COLO668 (cell line): ENCODE measurements at regions not wholly inside any gene's neighbourhood (a gene's known extent, or its start where the extent isn't known, plus 50 kb on each side); places are given as distances from the start of the nearest gene placed in this dataset.
"Not testable (repeated sequence)": the region's sequence is repeated elsewhere in the genome, so short reads cannot be mapped to it uniquely, and the experiment has no call there.

ENCODE experiments used
- DNase-seq: peaks from one replicate; lab custom pipeline; 2025; ENCODE audit not compliant: unreplicated experiment; lab: John Stamatoyannopoulos, UW

GRCh38 chr13:60701895-60702294 lies 304.9 kb downstream of the TDRD3 start:
- no peak for DNase-seq

- no peak for DNase-seq
Observed at GRCh38 chr13:60700994-60701393, 304.0 kb downstream of the TDRD3 start.

GRCh38 chr13:60699636-60700035 lies 302.6 kb downstream of the TDRD3 start:
- DNase-seq: no peak

GRCh38 chr13:60696602-60697001 lies 299.6 kb downstream of the TDRD3 start:
- no peak for DNase-seq

GRCh38 chr13:60691268-60691667 lies 294.2 kb downstream of the TDRD3 start:
- no peak for DNase-seq

- DNase-seq: no peak
Observed at GRCh38 chr13:60690604-60691003, 293.6 kb downstream of the TDRD3 start.

GRCh38 chr13:60689571-60689970 lies 292.6 kb downstream of the TDRD3 start:
- DNase-seq: no peak

- no peak for DNase-seq
Observed at GRCh38 chr13:60689076-60689475, 292.1 kb downstream of the TDRD3 start.

GRCh38 chr13:60679928-60680694 lies 283.1 kb downstream of the TDRD3 start:
- DNase-seq: no peak

- no peak for DNase-seq
Observed at GRCh38 chr13:60679131-60679530, 282.1 kb downstream of the TDRD3 start.

GRCh38 chr13:60671386-60671785 lies 274.4 kb downstream of the TDRD3 start:
- DNase-seq: no peak

GRCh38 chr13:60663788-60664187 lies 266.8 kb downstream of the TDRD3 start:
- no peak for DNase-seq

- no peak for DNase-seq
Observed at GRCh38 chr13:60662595-60662994, 265.6 kb downstream of the TDRD3 start.

- DNase-seq: no peak
Observed at GRCh38 chr13:60661521-60661920, 264.5 kb downstream of the TDRD3 start.

- not testable (repeated sequence) for DNase-seq
Observed at GRCh38 chr13:60657586-60657985, 260.6 kb downstream of the TDRD3 start.

- no peak for DNase-seq
Observed at GRCh38 chr13:60655256-60655655, 258.2 kb downstream of the TDRD3 start.

GRCh38 chr13:60654415-60654814 lies 257.4 kb downstream of the TDRD3 start:
- peak; percentile 21 for DNase-seq

GRCh38 chr13:60647547-60647946 lies 250.5 kb downstream of the TDRD3 start:
- no peak for DNase-seq

GRCh38 chr13:60646620-60647019 lies 249.6 kb downstream of the TDRD3 start:
- DNase-seq: no peak

- DNase-seq: no peak
Observed at GRCh38 chr13:60645676-60646075, 248.7 kb downstream of the TDRD3 start.

GRCh38 chr13:60642552-60642951 lies 245.5 kb downstream of the TDRD3 start:
- DNase-seq: no peak

GRCh38 chr13:60629158-60629557 lies 232.1 kb downstream of the TDRD3 start:
- no peak for DNase-seq

- peak; percentile 32 for DNase-seq
Observed at GRCh38 chr13:60627071-60627686, 230.2 kb downstream of the TDRD3 start.
